Breast epithelium (tissue), 4 donors: ENCODE measurements at regions not wholly inside any gene's neighbourhood (a gene's known extent, or its start where the extent isn't known, plus 50 kb on each side); places are given as distances from the start of the nearest gene placed in this dataset.

ENCODE experiments used
- DNase-seq, 2 donors: peaks; one replicate each; pipeline ENCODE4 v3.0.0-alpha.2; 2019; ENCODE audit warnings: low spot score in 2 of 2
- H3K27ac ChIP-seq, 2 donors: fragments of 200-600 bp; sonication (generic) in 1 of 2; one replicate each; pipeline ENCODE4 v1.5.1; 2016 to 2019; ENCODE audit warnings: mild to moderate bottlenecking in 1 of 2
- H3K27me3 ChIP-seq, 2 donors: fragments of 200-600 bp; sonication (generic) in 1 of 2; one replicate each; pipeline versions ENCODE4 v1.5.1 to v1.6.0; 2017 to 2019; ENCODE audit warnings: control low read depth in 1 of 2, mild to moderate bottlenecking in 1 of 2
- H3K36me3 ChIP-seq: fragments of 200-600 bp; one replicate; pipeline ENCODE4 v1.5.1; 2019
- H3K4me1 ChIP-seq, 2 donors: fragments of 200-600 bp; sonication (generic); one replicate each; pipeline ENCODE4 v1.5.1; 2016 to 2019; ENCODE audit warnings: control low read depth in 1 of 2
- H3K4me3 ChIP-seq, 3 donors: fragments of 200-600 bp; sonication (generic); 1 replicate in 2 of 3; 2 replicates in 1 of 3; pipeline ENCODE4 v1.5.1; 2016 to 2019; ENCODE audit warnings: mild to moderate bottlenecking in 3 of 3, moderate library complexity in 2 of 3
- H3K9me3 ChIP-seq, 2 donors: fragments of 200-600 bp; sonication (generic) in 1 of 2; one replicate each; pipeline ENCODE4 v1.5.1; 2016 to 2019; ENCODE audit warnings: control low read depth in 1 of 2
- CTCF ChIP-seq, 3 donors: fragments of 450-650 bp; IDR thresholded peaks; one replicate each; pipeline ENCODE4 v1.5.1; 2016 to 2017; ENCODE audit warnings: antibody characterized with exemption in 3 of 3, mild to moderate bottlenecking in 3 of 3, moderate library complexity in 3 of 3
- POLR2A ChIP-seq: fragments of 450-650 bp; IDR thresholded peaks from one replicate; pipeline ENCODE4 v1.6.1; 2016; ENCODE audit warnings: antibody characterized with exemption, mild to moderate bottlenecking, moderate library complexity
- POLR2AphosphoS5 ChIP-seq, 3 donors: sonication (generic); formaldehyde crosslinking; IDR thresholded peaks; one replicate each; pipeline ENCODE4 v1.6.1; 2017; ENCODE audit warnings: antibody characterized with exemption in 3 of 3
- intact Hi-C: fragments of 100-400 bp; cut with DNase I; formaldehyde crosslinking; loops from one replicate; pipeline ENCODE4 v1.15.1; 2023; ENCODE audit warnings: low total_unique reads

GRCh38 chr16:86384980-86385379, 125.3 kb upstream of the FOXF1 start:
- H3K4me1 ChIP-seq: no peaks in the 10 kb centered on the region
- H3K9me3 ChIP-seq: no peaks in the 10 kb centered on the region
- no peaks in the 10 kb centered on the region for H3K36me3 ChIP-seq
- peaks cover 0 to 72% of the 10 kb centered on the region in 2 donors for H3K27me3 ChIP-seq
- intact Hi-C loops: no loop called here
- DNase-seq: no peak
- no peak overlapping the region for H3K27ac ChIP-seq
- no peak overlapping the region for H3K4me3 ChIP-seq
- TF ChIP-seq POLR2A (no peak), CTCF (IDR thresholded peaks at IDR 0.05) (no peak), POLR2AphosphoS5 (IDR thresholded peaks at IDR 0.05) (no peak)

- intact Hi-C loops: no loop called here
- TF ChIP-seq POLR2A (no peak), POLR2AphosphoS5 (IDR thresholded peaks at IDR 0.05) (no peak), CTCF (IDR thresholded peaks at IDR 0.05) (no peak)
- no peaks in the 10 kb centered on the region for H3K9me3 ChIP-seq
- peaks cover 0 to 80% of the 10 kb centered on the region in 2 donors for H3K27me3 ChIP-seq
- H3K36me3 ChIP-seq: no peaks in the 10 kb centered on the region
- H3K4me1 ChIP-seq: no peaks in the 10 kb centered on the region
- no peak overlapping the region for H3K4me3 ChIP-seq
- no peak overlapping the region for H3K27ac ChIP-seq
- no peak for DNase-seq
Measured at GRCh38 chr16:86387468-86388440, 122.6 kb upstream of the FOXF1 start.

- TF ChIP-seq CTCF (IDR thresholded peaks at IDR 0.05) (no peak), POLR2A (no peak), POLR2AphosphoS5 (IDR thresholded peaks at IDR 0.05) (no peak)
- Histone ChIP-seq H3K4me3 (no peak overlapping the region), H3K36me3 (no peaks in the 10 kb centered on the region), H3K27me3 (peaks cover 0 to 72% of the 10 kb centered on the region in 2 donors), H3K4me1 (no peaks in the 10 kb centered on the region), H3K9me3 (no peaks in the 10 kb centered on the region), H3K27ac (no peak overlapping the region)
- DNase-seq: no peak
- intact Hi-C loops: no loop called here
Measured at GRCh38 chr16:86388976-86389375, 121.4 kb upstream of the FOXF1 start.

GRCh38 chr16:86389566-86390328, 120.6 kb upstream of the FOXF1 start:
- intact Hi-C loops: no loop called here
- no peaks in the 10 kb centered on the region for H3K36me3 ChIP-seq

More at GRCh38 chr16:86389566-86390328, 120.6 kb upstream of the FOXF1 start:
- TF ChIP-seq CTCF (IDR thresholded peaks at IDR 0.05) (no peak), POLR2AphosphoS5 (IDR thresholded peaks at IDR 0.05) (no peak), POLR2A (no peak)
- no peak for DNase-seq
- Histone ChIP-seq H3K27ac (no peak overlapping the region), H3K4me3 (no peak overlapping the region), H3K9me3 (no peaks in the 10 kb centered on the region), H3K4me1 (no peaks in the 10 kb centered on the region), H3K27me3 (peaks cover 0 to 72% of the 10 kb centered on the region in 2 donors)
